Esophagus muscularis mucosa (tissue), 4 donors: ENCODE measurements at regions not wholly inside any gene's neighbourhood (a gene's known extent, or its start where the extent isn't known, plus 50 kb on each side); places are given as distances from the start of the nearest gene placed in this dataset.

Experiments used
- EP300 ChIP-seq: sonication (generic); formaldehyde crosslinking; IDR thresholded peaks from one replicate; pipeline ENCODE4 v1.6.1; 2017; ENCODE audit warnings: antibody characterized with exemption
- POLR2A ChIP-seq: fragments of 450-650 bp; IDR thresholded peaks from one replicate; pipeline ENCODE4 v1.6.1; 2017; ENCODE audit warnings: antibody characterized with exemption, moderate library complexity, mild to moderate bottlenecking, low read depth
- POLR2AphosphoS5 ChIP-seq, 2 donors: sonication (generic); formaldehyde crosslinking; IDR thresholded peaks; one replicate each; pipeline ENCODE4 v1.6.1; 2017; ENCODE audit warnings: antibody characterized with exemption in 2 of 2
- TF ChIP-seq, protein P1 (sequence below), 3 experiments: fragments of 200-600 bp in 2 of 3; fragments of 450-650 bp in 1 of 3; sonication (generic) in 2 of 3; IDR thresholded peaks; one replicate each; pipeline ENCODE4 v1.5.1; 2017 to 2019; ENCODE audit warnings: antibody characterized with exemption in 3 of 3, mild to moderate bottlenecking in 2 of 3, moderate library complexity in 1 of 3

DNA sequence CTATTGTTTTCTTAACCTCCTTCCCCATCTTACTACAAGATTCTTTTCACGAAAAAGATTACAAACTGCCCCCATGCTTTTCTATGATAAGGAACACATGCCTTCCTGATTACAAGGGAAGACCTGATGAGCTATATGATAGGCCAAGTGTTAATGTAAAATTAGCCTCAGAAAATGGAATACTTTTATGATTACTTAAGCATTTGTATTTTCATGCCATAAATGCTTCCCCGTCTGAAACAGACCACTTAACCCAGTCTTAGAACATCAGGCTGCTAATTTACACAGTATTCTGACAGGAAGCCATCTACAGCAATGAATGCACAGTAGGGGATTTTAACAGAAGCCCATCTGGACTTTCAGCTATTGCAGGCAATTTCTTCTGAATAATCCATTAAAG is 274.9 kb downstream of the HAO1 start:
- TF ChIP-seq, protein P1, sequence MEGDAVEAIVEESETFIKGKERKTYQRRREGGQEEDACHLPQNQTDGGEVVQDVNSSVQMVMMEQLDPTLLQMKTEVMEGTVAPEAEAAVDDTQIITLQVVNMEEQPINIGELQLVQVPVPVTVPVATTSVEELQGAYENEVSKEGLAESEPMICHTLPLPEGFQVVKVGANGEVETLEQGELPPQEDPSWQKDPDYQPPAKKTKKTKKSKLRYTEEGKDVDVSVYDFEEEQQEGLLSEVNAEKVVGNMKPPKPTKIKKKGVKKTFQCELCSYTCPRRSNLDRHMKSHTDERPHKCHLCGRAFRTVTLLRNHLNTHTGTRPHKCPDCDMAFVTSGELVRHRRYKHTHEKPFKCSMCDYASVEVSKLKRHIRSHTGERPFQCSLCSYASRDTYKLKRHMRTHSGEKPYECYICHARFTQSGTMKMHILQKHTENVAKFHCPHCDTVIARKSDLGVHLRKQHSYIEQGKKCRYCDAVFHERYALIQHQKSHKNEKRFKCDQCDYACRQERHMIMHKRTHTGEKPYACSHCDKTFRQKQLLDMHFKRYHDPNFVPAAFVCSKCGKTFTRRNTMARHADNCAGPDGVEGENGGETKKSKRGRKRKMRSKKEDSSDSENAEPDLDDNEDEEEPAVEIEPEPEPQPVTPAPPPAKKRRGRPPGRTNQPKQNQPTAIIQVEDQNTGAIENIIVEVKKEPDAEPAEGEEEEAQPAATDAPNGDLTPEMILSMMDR (IDR thresholded peaks at IDR 0.05) = no peak
- TF ChIP-seq POLR2AphosphoS5 (IDR thresholded peaks at IDR 0.05) = no peak
- no peak for TF ChIP-seq POLR2A
- no peak for TF ChIP-seq EP300
